Stimulated activated CD8-positive, alpha-beta memory T cell treated with anti-CD3 and anti-CD28 coated beads, Interleukin-2, amount 100 ng/mL, for 1 hour (primary cell): ENCODE measurements at regions not wholly inside any gene's neighbourhood (a gene's known extent, or its start where the extent isn't known, plus 50 kb on each side); places are given as distances from the start of the nearest gene placed in this dataset.
"Not testable (repeated sequence)": the region's sequence is repeated elsewhere in the genome, so short reads cannot be mapped to it uniquely, and the experiment has no call there.

Experiments used
- DNase-seq, 2 donors: peaks; one replicate each; pipeline ENCODE4 v3.0.0-alpha.2; 2020; ENCODE audit warnings: low read depth in 2 of 2

- DNase-seq = peak; percentile 27 to 33
Observed at GRCh38 chr1:120357046-120357445, 57.8 kb upstream of the NBPF8 start.

- DNase-seq = not testable (repeated sequence)
Observed at GRCh38 chr1:120356170-120356569, 58.7 kb upstream of the NBPF8 start.

- DNase-seq = not testable (repeated sequence)
Observed at GRCh38 chr1:120354618-120355184, 60.1 kb upstream of the NBPF8 start.

- not testable (repeated sequence) for DNase-seq
Observed at GRCh38 chr1:120342231-120343073, 72.4 kb upstream of the NBPF8 start.

GRCh38 chr1:120341756-120342155 lies 73.1 kb upstream of the NBPF8 start:
- DNase-seq = not testable (repeated sequence)

- peak; percentile 23 to 33 for DNase-seq
Observed at GRCh38 chr1:120340838-120341751, 73.7 kb upstream of the NBPF8 start.

- DNase-seq = not testable (repeated sequence)
Observed at GRCh38 chr1:120315738-120316137, 99.1 kb upstream of the NBPF8 start.

- not testable (repeated sequence) for DNase-seq
Observed at GRCh38 chr1:120311930-120312329, 102.9 kb upstream of the NBPF8 start.

GRCh38 chr1:120308940-120309578 lies 105.8 kb upstream of the NBPF8 start:
- not testable (repeated sequence) for DNase-seq

GRCh38 chr1:120305046-120305445 lies 109.8 kb upstream of the NBPF8 start:
- not testable (repeated sequence) for DNase-seq

- DNase-seq = not testable (repeated sequence)
Observed at GRCh38 chr1:120304341-120304740, 110.5 kb upstream of the NBPF8 start.

GRCh38 chr1:120299433-120300057 lies 115.3 kb upstream of the NBPF8 start:
- not testable (repeated sequence) for DNase-seq

- not testable (repeated sequence) for DNase-seq
Observed at GRCh38 chr1:120298487-120298886, 116.3 kb upstream of the NBPF8 start.

GRCh38 chr1:120297345-120297953 lies 117.4 kb upstream of the NBPF8 start:
- not testable (repeated sequence) for DNase-seq

- not testable (repeated sequence) for DNase-seq
Observed at GRCh38 chr1:120290105-120290504, 113.8 kb upstream of the SEC22B start.

- not testable (repeated sequence) for DNase-seq
Observed at GRCh38 chr1:120289601-120290074, 113.3 kb upstream of the SEC22B start.

GRCh38 chr1:120288814-120289600 lies 112.7 kb upstream of the SEC22B start:
- not testable (repeated sequence) for DNase-seq

- DNase-seq = not testable (repeated sequence)
Observed at GRCh38 chr1:120288167-120288566, 111.8 kb upstream of the SEC22B start.

GRCh38 chr1:120282744-120283464 lies 106.6 kb upstream of the SEC22B start:
- DNase-seq = not testable (repeated sequence)
